ENCODE measurements at regions not wholly inside any gene's neighbourhood (a gene's known extent, or its start where the extent isn't known, plus 50 kb on each side); places are given as distances from the start of the nearest gene placed in this dataset.

GRCh38 chr4:133390198-133390855, 241.2 kb downstream of the PCDH10 start:
- DNase-seq, result no peak
- TF ChIP-seq CTCF (IDR thresholded peaks at IDR 0.05; ENCODE audit: low read depth, low read length), result no peak
- no peaks in the 10 kb centered on the region for H3K9me3 ChIP-seq

GRCh38 chr4:133389029-133389428, 239.9 kb downstream of the PCDH10 start:
- H3K9me3 ChIP-seq, result no peaks in the 10 kb centered on the region
- H3K4me1 ChIP-seq, result no peaks in the 10 kb centered on the region
- DNase-seq, result no peak
- no peaks in the 10 kb centered on the region for H3K36me3 ChIP-seq
- H3K4me3 ChIP-seq (ENCODE audit: low read depth, low read length), result no peak overlapping the region
- no peaks in the 10 kb centered on the region for H3K27me3 ChIP-seq
- no peak for TF ChIP-seq CTCF (IDR thresholded peaks at IDR 0.05; ENCODE audit: low read depth, low read length)

More at GRCh38 chr4:133390198-133390855, 241.2 kb downstream of the PCDH10 start:
- no peak overlapping the region for H3K4me3 ChIP-seq (ENCODE audit: low read depth, low read length)
- no peaks in the 10 kb centered on the region for H3K27me3 ChIP-seq
- no peaks in the 10 kb centered on the region for H3K36me3 ChIP-seq
- no peaks in the 10 kb centered on the region for H3K4me1 ChIP-seq

GRCh38 chr4:133385161-133385954, 236.3 kb downstream of the PCDH10 start:
- Histone ChIP-seq H3K9me3 (no peaks in the 10 kb centered on the region), H3K36me3 (no peaks in the 10 kb centered on the region), H3K4me1 (no peaks in the 10 kb centered on the region), H3K4me3 (ENCODE audit: low read depth, low read length) (no peak overlapping the region), H3K27me3 (no peaks in the 10 kb centered on the region)
- DNase-seq, result no peak
- no peak for TF ChIP-seq CTCF (IDR thresholded peaks at IDR 0.05; ENCODE audit: low read depth, low read length)

GRCh38 chr4:133379681-133380438, 230.8 kb downstream of the PCDH10 start:
- no peaks in the 10 kb centered on the region for H3K36me3 ChIP-seq
- no peak for DNase-seq
- no peak overlapping the region for H3K4me3 ChIP-seq (ENCODE audit: low read depth, low read length)
- H3K27me3 ChIP-seq, result no peaks in the 10 kb centered on the region
- no peaks in the 10 kb centered on the region for H3K4me1 ChIP-seq
- TF ChIP-seq CTCF (IDR thresholded peaks at IDR 0.05; ENCODE audit: low read depth, low read length), result no peak
- H3K9me3 ChIP-seq, result no peaks in the 10 kb centered on the region

- DNase-seq, result no peak
- no peaks in the 10 kb centered on the region for H3K36me3 ChIP-seq
- H3K4me3 ChIP-seq (ENCODE audit: low read depth, low read length), result no peak overlapping the region
- no peak for TF ChIP-seq CTCF (IDR thresholded peaks at IDR 0.05; ENCODE audit: low read depth, low read length)
- H3K9me3 ChIP-seq, result no peaks in the 10 kb centered on the region
- no peaks in the 10 kb centered on the region for H3K4me1 ChIP-seq
- H3K27me3 ChIP-seq, result no peaks in the 10 kb centered on the region
Measured at GRCh38 chr4:133377286-133377685, 228.2 kb downstream of the PCDH10 start.

Data from BE2C (cell line).